AG04450 (cell line): ENCODE measurements at regions not wholly inside any gene's neighbourhood (a gene's known extent, or its start where the extent isn't known, plus 50 kb on each side); places are given as distances from the start of the nearest gene placed in this dataset.

Source experiments
- CTCF ChIA-PET: fragments of 300-600, 350-600 bp; formaldehyde crosslinking; extraction: SDS; loops from one replicate; lab custom pipeline; 2022; ENCODE audit warnings: antibody characterized with exemption, inconsistent platforms; lab: Charles Lee
- POLR2A ChIA-PET: fragments of 350-600 bp; formaldehyde crosslinking; extraction: SDS; loops from one replicate; lab custom pipeline; 2021; ENCODE audit warnings: antibody characterized with exemption, inconsistent platforms; lab: Yijun Ruan, JAX
- DNase-seq: peaks from one replicate; pipeline ENCODE4 v3.0.0-alpha.2; 2011; ENCODE audit warnings: low read depth, low spot score
- H3K27ac ChIP-seq: one replicate; pipeline ENCODE4 v1.5.1; 2012; ENCODE audit warnings: low read depth, low read length, control low read depth
- H3K27me3 ChIP-seq: one replicate; pipeline ENCODE4 v1.6.0; 2012; ENCODE audit warnings: low read length; ENCODE audit not compliant: control insufficient read depth, insufficient read depth
- H3K4me3 ChIP-seq: 2 replicates; pipeline ENCODE4 v1.5.1; 2011; ENCODE audit warnings: mild to moderate bottlenecking, low read depth, low read length, control low read depth
- H3K9me3 ChIP-seq: 2 replicates; pipeline ENCODE4 v1.5.1; 2012; ENCODE audit warnings: low read length; ENCODE audit not compliant: control insufficient read depth, insufficient read depth
- TF ChIP-seq, protein P1 (sequence below): IDR thresholded peaks from 2 replicates; pipeline ENCODE4 v1.5.1; 2011; ENCODE audit warnings: low read depth, low read length, control low read depth, inconsistent platforms

GRCh38 chr1:13890766-13891165 lies 190.8 kb downstream of the PRDM2 start:
- Histone ChIP-seq H3K4me3 (no peak overlapping the region), H3K27me3 (no peaks in the 10 kb centered on the region), H3K9me3 (no peaks in the 10 kb centered on the region; the same call in 1 of the 2 replicates), H3K27ac (no peak overlapping the region)
- DNase-seq: no peak
- TF ChIP-seq, protein P1, sequence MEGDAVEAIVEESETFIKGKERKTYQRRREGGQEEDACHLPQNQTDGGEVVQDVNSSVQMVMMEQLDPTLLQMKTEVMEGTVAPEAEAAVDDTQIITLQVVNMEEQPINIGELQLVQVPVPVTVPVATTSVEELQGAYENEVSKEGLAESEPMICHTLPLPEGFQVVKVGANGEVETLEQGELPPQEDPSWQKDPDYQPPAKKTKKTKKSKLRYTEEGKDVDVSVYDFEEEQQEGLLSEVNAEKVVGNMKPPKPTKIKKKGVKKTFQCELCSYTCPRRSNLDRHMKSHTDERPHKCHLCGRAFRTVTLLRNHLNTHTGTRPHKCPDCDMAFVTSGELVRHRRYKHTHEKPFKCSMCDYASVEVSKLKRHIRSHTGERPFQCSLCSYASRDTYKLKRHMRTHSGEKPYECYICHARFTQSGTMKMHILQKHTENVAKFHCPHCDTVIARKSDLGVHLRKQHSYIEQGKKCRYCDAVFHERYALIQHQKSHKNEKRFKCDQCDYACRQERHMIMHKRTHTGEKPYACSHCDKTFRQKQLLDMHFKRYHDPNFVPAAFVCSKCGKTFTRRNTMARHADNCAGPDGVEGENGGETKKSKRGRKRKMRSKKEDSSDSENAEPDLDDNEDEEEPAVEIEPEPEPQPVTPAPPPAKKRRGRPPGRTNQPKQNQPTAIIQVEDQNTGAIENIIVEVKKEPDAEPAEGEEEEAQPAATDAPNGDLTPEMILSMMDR: no peak
- ChIA-PET POLR2A (no interaction called here), CTCF (no interaction called here)

- no peak overlapping the region for H3K4me3 ChIP-seq
- TF ChIP-seq, protein P1: no peak
- H3K9me3 ChIP-seq: no peaks in the 10 kb centered on the region; the same call in 1 of the 2 replicates
- ChIA-PET CTCF (no interaction called here), POLR2A (no interaction called here)
- no peak overlapping the region for H3K27ac ChIP-seq
- no peak for DNase-seq
- no peaks in the 10 kb centered on the region for H3K27me3 ChIP-seq
These were observed 192.2 kb downstream of the PRDM2 start for GRCh38 chr1:13892198-13892597.

- ChIA-PET CTCF (no interaction called here), POLR2A (no interaction called here)
- Histone ChIP-seq H3K27me3 (no peaks in the 10 kb centered on the region), H3K27ac (no peak overlapping the region), H3K9me3 (peaks cover under 1% of the 10 kb centered on the region; the same call in 1 of the 2 replicates), H3K4me3 (no peak overlapping the region)
- DNase-seq: no peak
- TF ChIP-seq, protein P1: no peak
These were observed 192.8 kb downstream of the PRDM2 start for GRCh38 chr1:13892671-13893325.

DNA sequence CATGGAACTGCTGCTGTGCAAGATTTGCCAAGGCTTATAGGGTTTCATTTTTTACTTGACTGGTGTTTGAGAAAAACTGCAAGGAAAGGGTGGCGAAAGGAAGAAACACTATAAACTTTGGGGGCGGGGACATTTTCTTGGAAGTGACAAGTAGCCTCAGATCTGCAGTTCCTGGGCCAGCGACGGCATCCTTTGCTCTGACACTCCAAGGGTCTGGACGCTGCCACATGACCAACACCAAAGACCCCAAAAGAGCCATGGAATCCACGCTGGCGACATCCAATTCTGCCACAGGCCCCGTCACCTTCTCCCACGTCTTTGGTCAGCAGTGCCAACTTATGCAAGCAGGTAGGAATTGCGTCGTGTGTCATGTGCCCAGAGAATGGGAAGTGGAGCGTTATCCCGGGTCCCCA lies 193.4 kb downstream of the PRDM2 start:
- ChIA-PET POLR2A (no interaction called here), CTCF (no interaction called here)
- Histone ChIP-seq H3K4me3 (no peak overlapping the region), H3K9me3 (peaks cover 6% of the 10 kb centered on the region; the same call in 1 of the 2 replicates), H3K27me3 (no peaks in the 10 kb centered on the region), H3K27ac (no peak overlapping the region)
- TF ChIP-seq, protein P1: no peak
- no peak for DNase-seq

DNA sequence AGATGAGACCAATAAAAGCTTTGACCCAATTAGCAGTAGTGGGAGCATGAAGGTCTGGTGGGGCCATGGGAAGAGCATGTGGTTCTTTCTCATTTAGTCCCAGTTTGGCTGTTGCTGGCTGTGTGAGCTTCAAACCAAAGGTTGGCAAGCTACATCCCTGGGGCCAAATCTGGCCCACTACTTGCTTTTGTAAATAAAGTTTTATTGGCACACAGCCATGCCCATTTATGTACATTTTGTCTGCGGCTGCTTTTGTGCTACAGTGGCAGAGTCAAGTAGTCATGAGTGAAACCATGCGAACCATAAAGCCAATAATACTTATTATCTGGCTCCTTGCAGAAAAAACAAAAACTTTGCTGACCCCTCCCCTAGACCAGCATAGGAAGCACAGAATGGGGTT lies 196.9 kb downstream of the PRDM2 start:
- ChIA-PET CTCF (no interaction called here), POLR2A (no interaction called here)
- no peaks in the 10 kb centered on the region for H3K27me3 ChIP-seq
- H3K9me3 ChIP-seq: peaks cover 13% of the 10 kb centered on the region
- TF ChIP-seq, protein P1: no peak
- no peak for DNase-seq
- no peak overlapping the region for H3K27ac ChIP-seq
- H3K4me3 ChIP-seq: no peak overlapping the region
